ENCODE measurements at regions not wholly inside any gene's neighbourhood (a gene's known extent, or its start where the extent isn't known, plus 50 kb on each side); places are given as distances from the start of the nearest gene placed in this dataset.

GRCh38 chr9:18371621-18372020 is 102.3 kb upstream of the ADAMTSL1 start:
- Histone ChIP-seq H3K9me3 (no peaks in the 10 kb centered on the region), H3K36me3 (no peaks in the 10 kb centered on the region), H3K27me3 (no peaks in the 10 kb centered on the region), H3K4me3 (no peak overlapping the region), H3K27ac (no peak overlapping the region), H3K4me1 (no peaks in the 10 kb centered on the region)
- TF ChIP-seq POLR2AphosphoS5 (IDR thresholded peaks at IDR 0.05) (no peak), POLR2A (IDR thresholded peaks at IDR 0.05) (no peak), CTCF (IDR thresholded peaks at IDR 0.05) (no peak)
- intact Hi-C loops (cut with DNase I; ENCODE audit: low total_unique reads) = no loop called here
- DNase-seq (ENCODE audit: low spot score in 2 of 2) = no peak

- H3K27me3 ChIP-seq = no peaks in the 10 kb centered on the region
- no peaks in the 10 kb centered on the region for H3K4me1 ChIP-seq
- no peak overlapping the region for H3K4me3 ChIP-seq
- intact Hi-C loops (cut with DNase I; ENCODE audit: low total_unique reads) = no loop called here
- no peak for DNase-seq (ENCODE audit: low spot score in 2 of 2)
- H3K36me3 ChIP-seq = no peaks in the 10 kb centered on the region
- no peak overlapping the region for H3K27ac ChIP-seq
- TF ChIP-seq POLR2A (IDR thresholded peaks at IDR 0.05) (no peak), CTCF (IDR thresholded peaks at IDR 0.05) (no peak), POLR2AphosphoS5 (IDR thresholded peaks at IDR 0.05) (no peak)
- H3K9me3 ChIP-seq = no peaks in the 10 kb centered on the region
These were observed 94.7 kb upstream of the ADAMTSL1 start for GRCh38 chr9:18379073-18379811.

- H3K4me3 ChIP-seq = no peak overlapping the region
- intact Hi-C loops (cut with DNase I; ENCODE audit: low total_unique reads) = no loop called here
- DNase-seq (ENCODE audit: low spot score in 2 of 2) = no peak
- no peaks in the 10 kb centered on the region for H3K4me1 ChIP-seq
- H3K36me3 ChIP-seq = no peaks in the 10 kb centered on the region
- TF ChIP-seq CTCF (IDR thresholded peaks at IDR 0.05) (no peak), POLR2A (IDR thresholded peaks at IDR 0.05) (no peak), POLR2AphosphoS5 (IDR thresholded peaks at IDR 0.05) (no peak)
- H3K9me3 ChIP-seq = no peaks in the 10 kb centered on the region
- no peaks in the 10 kb centered on the region for H3K27me3 ChIP-seq
- H3K27ac ChIP-seq = no peak overlapping the region
These were observed 91.7 kb upstream of the ADAMTSL1 start for GRCh38 chr9:18382243-18382642.

GRCh38 chr9:18384066-18384465 is 89.9 kb upstream of the ADAMTSL1 start:
- no peak for DNase-seq (ENCODE audit: low spot score in 2 of 2)
- no peak overlapping the region for H3K27ac ChIP-seq
- TF ChIP-seq CTCF (IDR thresholded peaks at IDR 0.05) (no peak), POLR2A (IDR thresholded peaks at IDR 0.05) (no peak)
- intact Hi-C loops (cut with DNase I; ENCODE audit: low total_unique reads) = no loop called here
- no peak overlapping the region for H3K4me3 ChIP-seq
- no peaks in the 10 kb centered on the region for H3K4me1 ChIP-seq
- H3K36me3 ChIP-seq = no peaks in the 10 kb centered on the region
- H3K9me3 ChIP-seq = no peaks in the 10 kb centered on the region
- H3K27me3 ChIP-seq = no peaks in the 10 kb centered on the region

GRCh38 chr9:18385696-18386490 is 88.1 kb upstream of the ADAMTSL1 start:
- TF ChIP-seq POLR2A (IDR thresholded peaks at IDR 0.05) = no peak
- TF ChIP-seq POLR2AphosphoS5 (IDR thresholded peaks at IDR 0.05) = no peak
- TF ChIP-seq CTCF (IDR thresholded peaks at IDR 0.05) = no peak
- no peaks in the 10 kb centered on the region for H3K36me3 ChIP-seq
- intact Hi-C loops (cut with DNase I; ENCODE audit: low total_unique reads) = no loop called here
- H3K4me3 ChIP-seq = no peak overlapping the region
- no peaks in the 10 kb centered on the region for H3K27me3 ChIP-seq
- H3K4me1 ChIP-seq = no peaks in the 10 kb centered on the region
- H3K9me3 ChIP-seq = no peaks in the 10 kb centered on the region
- no peak overlapping the region for H3K27ac ChIP-seq
- DNase-seq (ENCODE audit: low spot score in 2 of 2) = no peak
